MM.1S (cell line): ENCODE measurements at regions not wholly inside any gene's neighbourhood (a gene's known extent, or its start where the extent isn't known, plus 50 kb on each side); places are given as distances from the start of the nearest gene placed in this dataset.

Experiments used
- CTCF ChIP-seq: fragments of 300-600 bp; sonication (generic); IDR thresholded peaks from 2 replicates; pipeline ENCODE4 v1.5.1; 2016; ENCODE audit warnings: antibody characterized with exemption, low read length, mixed read lengths
- EZH2 ChIP-seq: fragments of 300-600 bp; sonication (generic); optimal IDR thresholded peaks from 2 replicates; pipeline ENCODE3; 2017; ENCODE audit warnings: low read depth, mild to moderate bottlenecking, antibody characterized with exemption, low read length, mixed read lengths

- TF ChIP-seq CTCF: no peak
- no peak for TF ChIP-seq EZH2
Measured at GRCh38 chr17:6218333-6218732, 148.2 kb downstream of the WSCD1 start.
